Esophagus muscularis mucosa (tissue), 4 donors: ENCODE measurements at regions not wholly inside any gene's neighbourhood (a gene's known extent, or its start where the extent isn't known, plus 50 kb on each side); places are given as distances from the start of the nearest gene placed in this dataset.

Experiments used
- DNase-seq: peaks from one replicate; pipeline ENCODE4 v3.0.0-alpha.2; 2017; ENCODE audit errors: extremely low spot score
- H3K27ac ChIP-seq, 4 donors: fragments of 200-600 bp; sonication (generic); replicated peaks in 1 of 4; 1 replicate in 3 of 4; 2 replicates in 1 of 4; pipeline ENCODE4 v1.5.1; 2016 to 2019; ENCODE audit warnings: mild to moderate bottlenecking in 1 of 4
- H3K27me3 ChIP-seq, 4 donors: fragments of 200-600 bp; sonication (generic); one replicate each; pipeline versions ENCODE4 v1.5.1 to v1.6.0; 2016 to 2019
- H3K36me3 ChIP-seq, 4 donors: fragments of 200-600 bp; sonication (generic); one replicate each; pipeline ENCODE4 v1.5.1; 2016 to 2019
- H3K4me1 ChIP-seq, 4 donors: fragments of 200-600 bp; sonication (generic); one replicate each; pipeline ENCODE4 v1.5.1; 2016 to 2019
- H3K4me3 ChIP-seq, 4 donors: fragments of 200-600 bp; sonication (generic); 1 replicate in 2 of 4; 2 replicates in 2 of 4; pipeline ENCODE4 v1.5.1; 2016 to 2019; ENCODE audit warnings: mild to moderate bottlenecking in 4 of 4, moderate library complexity in 1 of 4
- H3K9me3 ChIP-seq, 4 donors: fragments of 200-600 bp; sonication (generic); 1 replicate in 3 of 4; 2 replicates in 1 of 4; pipeline ENCODE4 v1.5.1; 2016 to 2019
- CTCF ChIP-seq, 3 experiments: fragments of 200-600 bp in 2 of 3; fragments of 450-650 bp in 1 of 3; sonication (generic) in 2 of 3; IDR thresholded peaks; one replicate each; pipeline ENCODE4 v1.5.1; 2017 to 2019; ENCODE audit warnings: antibody characterized with exemption in 3 of 3, mild to moderate bottlenecking in 2 of 3, moderate library complexity in 1 of 3
- EP300 ChIP-seq: sonication (generic); formaldehyde crosslinking; IDR thresholded peaks from one replicate; pipeline ENCODE4 v1.6.1; 2017; ENCODE audit warnings: antibody characterized with exemption
- POLR2A ChIP-seq: fragments of 450-650 bp; IDR thresholded peaks from one replicate; pipeline ENCODE4 v1.6.1; 2017; ENCODE audit warnings: antibody characterized with exemption, moderate library complexity, mild to moderate bottlenecking, low read depth
- POLR2AphosphoS5 ChIP-seq, 2 donors: sonication (generic); formaldehyde crosslinking; IDR thresholded peaks; one replicate each; pipeline ENCODE4 v1.6.1; 2017; ENCODE audit warnings: antibody characterized with exemption in 2 of 2
- WGBS: methylation state at CpG from one replicate; pipeline ENCODE4 v1.1.5; 2018; 5-methylcytosine and 5-hydroxymethylcytosine counted together
- intact Hi-C: fragments of 100-400 bp; cut with DNase I; formaldehyde crosslinking; loops from one replicate; pipeline ENCODE4 v1.15.1; 2023

- TF ChIP-seq POLR2A (no peak), CTCF (IDR thresholded peaks at IDR 0.05) (no peak), POLR2AphosphoS5 (IDR thresholded peaks at IDR 0.05) (no peak), EP300 (no peak)
- no peak for DNase-seq
- intact Hi-C loops: no loop called here
- Histone ChIP-seq H3K9me3 (peaks cover 0 to 6% (median 0%) of the 10 kb centered on the region in 4 donors), H3K36me3 (no peaks in the 10 kb centered on the region), H3K4me1 (peaks cover 0 to 8% (median 4%) of the 10 kb centered on the region in 4 donors), H3K27me3 (peaks cover 0 to 1% (median 0%) of the 10 kb centered on the region in 4 donors), H3K27ac (no peak overlapping the region), H3K4me3 (no peak overlapping the region)
- WGBS: 48% methylated on average over 4 of the region's 4 CpGs
Measured at GRCh38 chr7:41869997-41870396, 167.1 kb upstream of the INHBA start.

GRCh38 chr7:41869596-41869995 lies 166.7 kb upstream of the INHBA start:
- Histone ChIP-seq H3K9me3 (peaks cover 0 to 9% (median 0%) of the 10 kb centered on the region in 4 donors), H3K27me3 (no peaks in the 10 kb centered on the region), H3K36me3 (no peaks in the 10 kb centered on the region), H3K27ac (no peak overlapping the region), H3K4me1 (peaks cover 0 to 8% (median 4%) of the 10 kb centered on the region in 4 donors), H3K4me3 (no peak overlapping the region)
- WGBS: 56% methylated on average over 3 of the region's 3 CpGs
- TF ChIP-seq CTCF (IDR thresholded peaks at IDR 0.05): no peak
- TF ChIP-seq POLR2AphosphoS5 (IDR thresholded peaks at IDR 0.05): no peak
- TF ChIP-seq EP300: no peak
- no peak for TF ChIP-seq POLR2A
- intact Hi-C loops: no loop called here
- no peak for DNase-seq

- H3K4me1 ChIP-seq: peaks cover 0 to 8% (median 4%) of the 10 kb centered on the region in 4 donors
- no peak overlapping the region for H3K27ac ChIP-seq
- H3K4me3 ChIP-seq: no peak overlapping the region
- H3K36me3 ChIP-seq: no peaks in the 10 kb centered on the region
- peaks cover 0 to 9% (median 0%) of the 10 kb centered on the region in 4 donors for H3K9me3 ChIP-seq
- H3K27me3 ChIP-seq: no peaks in the 10 kb centered on the region
- DNase-seq: no peak
- intact Hi-C loops: no loop called here
- no peak for TF ChIP-seq POLR2A
- no peak for TF ChIP-seq EP300
- no peak for TF ChIP-seq POLR2AphosphoS5 (IDR thresholded peaks at IDR 0.05)
- no peak for TF ChIP-seq CTCF (IDR thresholded peaks at IDR 0.05)
Measured at GRCh38 chr7:41869091-41869490, 166.2 kb upstream of the INHBA start.

- H3K36me3 ChIP-seq: no peaks in the 10 kb centered on the region
- peaks cover 0 to 9% (median 0%) of the 10 kb centered on the region in 4 donors for H3K9me3 ChIP-seq
- no peak overlapping the region for H3K27ac ChIP-seq
- TF ChIP-seq POLR2AphosphoS5 (IDR thresholded peaks at IDR 0.05) (no peak), POLR2A (no peak), CTCF (IDR thresholded peaks at IDR 0.05) (no peak), EP300 (no peak)
- H3K27me3 ChIP-seq: no peaks in the 10 kb centered on the region
- H3K4me1 ChIP-seq: peaks cover 0 to 8% (median 4%) of the 10 kb centered on the region in 4 donors
- H3K4me3 ChIP-seq: no peak overlapping the region
- intact Hi-C loops: no loop called here
- 61% methylated on average over 2 of the region's 2 CpGs for WGBS
- no peak for DNase-seq
Measured at GRCh38 chr7:41867639-41868280, 164.9 kb upstream of the INHBA start.

GRCh38 chr7:41862261-41862660 lies 159.4 kb upstream of the INHBA start:
- intact Hi-C loops: no loop called here
- 66% methylated on average over 2 of the region's 2 CpGs for WGBS
- Histone ChIP-seq H3K36me3 (no peaks in the 10 kb centered on the region), H3K27ac (no peak overlapping the region), H3K9me3 (peaks cover 0 to 9% (median 0%) of the 10 kb centered on the region in 4 donors), H3K4me1 (no peaks in the 10 kb centered on the region), H3K4me3 (no peak overlapping the region), H3K27me3 (no peaks in the 10 kb centered on the region)
- DNase-seq: no peak
- TF ChIP-seq CTCF (IDR thresholded peaks at IDR 0.05) (no peak), POLR2AphosphoS5 (IDR thresholded peaks at IDR 0.05) (no peak), EP300 (no peak), POLR2A (no peak)
